ENCODE measurements at regions not wholly inside any gene's neighbourhood (a gene's known extent, or its start where the extent isn't known, plus 50 kb on each side); places are given as distances from the start of the nearest gene placed in this dataset. TPM values are rescaled to one million over a fixed set of nuclear protein-coding genes. Genes with fewer than 3 reads are reported as not detected.
"Not testable (repeated sequence)": the region's sequence is repeated elsewhere in the genome, so short reads cannot be mapped to it uniquely, and the experiment has no call there.

DNA sequence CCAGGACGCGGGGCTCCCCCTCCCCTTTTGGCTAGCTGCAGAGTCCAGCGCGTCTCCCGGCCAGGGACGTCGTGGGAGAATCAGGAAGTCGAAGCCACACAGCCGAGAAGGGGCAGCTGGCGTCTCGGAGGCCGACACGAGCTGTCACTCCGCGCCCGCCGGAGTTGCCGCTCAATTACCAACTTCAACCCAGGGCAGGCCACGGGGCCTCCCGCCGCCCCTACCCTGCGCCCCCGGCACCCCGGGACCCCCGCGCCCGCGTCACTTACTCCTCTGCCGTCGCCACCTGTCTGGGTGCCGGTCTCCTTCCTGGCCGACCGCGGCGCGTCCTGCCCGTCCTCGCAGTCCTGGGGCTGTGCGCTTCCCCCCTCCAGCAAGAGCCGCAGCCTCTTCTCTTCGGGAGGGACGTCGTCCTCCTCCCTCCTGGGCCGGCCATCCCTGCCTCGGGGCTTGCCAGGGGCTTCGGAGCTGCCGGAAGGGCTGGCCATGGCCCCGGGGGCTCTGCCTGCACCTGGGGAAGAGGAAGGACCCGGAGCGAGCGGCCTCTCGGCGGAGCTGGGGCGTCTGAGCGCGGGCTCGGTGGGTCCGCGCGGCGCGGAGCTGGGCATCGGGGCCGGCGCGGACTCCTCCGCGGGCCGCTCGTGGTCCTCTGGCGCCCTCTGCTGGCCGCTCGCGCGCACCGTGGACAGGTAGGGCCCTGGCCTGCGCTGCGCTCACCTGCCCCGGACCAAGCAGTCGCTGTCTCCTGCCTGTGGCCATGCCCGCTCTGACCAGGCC, 65.6 kb upstream of the CLEC6A start:
- not testable (repeated sequence) for DNase-seq

GRCh38 chr12:8396225-8397071, 59.3 kb upstream of the CLEC6A start:
- peak; percentile 37 for DNase-seq

- not testable (repeated sequence) for DNase-seq
Observed at GRCh38 chr12:8397378-8397777, 58.4 kb upstream of the CLEC6A start.

- not testable (repeated sequence) for DNase-seq
Observed at GRCh38 chr12:8399496-8400034, 56.2 kb upstream of the CLEC6A start.

DNA sequence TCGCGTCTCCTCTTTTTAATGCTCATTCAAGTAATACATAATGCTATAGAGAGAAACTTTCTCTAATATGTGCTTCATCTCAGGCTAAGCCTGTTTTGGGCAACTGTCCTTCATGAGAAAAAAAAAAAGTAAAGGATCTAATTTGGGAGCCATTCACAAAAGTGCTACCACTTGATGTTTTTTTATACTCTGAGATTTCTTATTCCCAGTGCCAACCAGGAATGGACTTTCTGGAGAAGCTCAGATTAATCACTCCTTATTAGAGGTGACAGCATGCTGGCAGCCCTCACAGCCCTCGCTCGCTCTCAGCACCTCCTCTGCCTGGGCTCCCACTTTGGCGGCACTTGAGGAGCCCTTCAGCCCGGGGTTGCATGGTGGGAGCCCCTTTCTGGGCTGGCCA, 51.9 kb upstream of the CLEC6A start:
- not testable (repeated sequence) for DNase-seq

DNA sequence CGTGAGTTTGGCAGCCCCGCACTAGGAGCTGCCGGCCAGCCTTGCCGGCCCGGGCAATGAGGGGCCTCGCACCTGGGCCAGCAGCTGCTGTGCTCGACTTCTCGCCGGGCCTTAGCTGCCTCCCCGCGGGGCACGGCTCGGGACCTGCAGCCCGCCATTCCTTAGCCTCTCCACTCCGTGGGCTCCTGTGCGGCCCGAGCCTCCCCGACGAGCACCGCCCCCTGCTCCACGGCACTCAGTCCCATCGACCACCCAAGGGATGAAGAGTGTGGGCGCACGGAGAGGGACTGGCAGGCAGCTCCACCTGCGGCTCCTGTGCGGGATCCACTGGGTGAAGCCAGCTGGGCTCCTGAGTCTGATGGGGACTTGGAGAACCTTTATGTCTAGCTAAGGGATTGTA, 51.4 kb upstream of the CLEC6A start:
- DNase-seq: not testable (repeated sequence)

Small RNA genes in the stretch of these regions (small RNA-seq; reads per million reads assigned to genes)
- not detected for gene AC092745.3

Measured in occipital lobe (tissue), 2 donors.